Mesenchymal stem cell (in vitro differentiated cells and primary cell): ENCODE measurements at regions not wholly inside any gene's neighbourhood (a gene's known extent, or its start where the extent isn't known, plus 50 kb on each side); places are given as distances from the start of the nearest gene placed in this dataset.

ENCODE experiments used
- DNase-seq: peaks from one replicate; pipeline ENCODE4 v3.0.0-alpha.2; 2013
- H2AFZ ChIP-seq: one replicate; pipeline ENCODE4 v1.6.1; 2013; ENCODE audit warnings: low read depth, mild to moderate bottlenecking, control low read depth, inconsistent platforms, low read length, moderate library complexity
- H2AK5ac ChIP-seq: 2 replicates; pipeline ENCODE4 v1.6.1; 2013; ENCODE audit warnings: low read length, moderate library complexity, mild to moderate bottlenecking, inconsistent platforms; ENCODE audit not compliant: severe bottlenecking
- H2BK120ac ChIP-seq: one replicate; pipeline ENCODE4 v1.6.1; 2013; ENCODE audit warnings: low read depth, mild to moderate bottlenecking, inconsistent platforms, low read length, moderate library complexity
- H2BK12ac ChIP-seq, 2 experiments: one replicate each; pipeline ENCODE4 v1.6.1; 2013; ENCODE audit warnings: inconsistent platforms in 2 of 2, low read length in 2 of 2, mild to moderate bottlenecking in 2 of 2, moderate library complexity in 2 of 2, control low read depth in 1 of 2
- H2BK15ac ChIP-seq: one replicate; pipeline ENCODE4 v1.6.1; 2013; ENCODE audit warnings: mild to moderate bottlenecking, low read depth, inconsistent platforms; ENCODE audit not compliant: poor library complexity, severe bottlenecking
- H2BK5ac ChIP-seq: 2 replicates; pipeline ENCODE4 v1.6.1; 2013; ENCODE audit warnings: low read depth, mild to moderate bottlenecking, low read length, control low read depth, inconsistent platforms; ENCODE audit not compliant: poor library complexity, severe bottlenecking
- H3K14ac ChIP-seq, 2 experiments: one replicate each; pipeline ENCODE4 v1.6.1; 2013; ENCODE audit warnings: inconsistent platforms in 2 of 2, low read length in 2 of 2, control low read depth in 1 of 2, mild to moderate bottlenecking in 1 of 2, moderate library complexity in 1 of 2
- H3K18ac ChIP-seq, 2 experiments: one replicate each; pipeline ENCODE4 v1.6.1; 2013; ENCODE audit warnings: inconsistent platforms in 2 of 2, low read length in 2 of 2, control low read depth in 1 of 2, low read depth in 1 of 2, mild to moderate bottlenecking in 1 of 2
- H3K23ac ChIP-seq, 2 experiments: one replicate each; pipeline ENCODE4 v1.6.1; 2013; ENCODE audit warnings: inconsistent platforms in 2 of 2, low read length in 2 of 2, mild to moderate bottlenecking in 2 of 2, moderate library complexity in 2 of 2, control low read depth in 1 of 2
- H3K27ac ChIP-seq: 2 replicates; pipeline ENCODE4 v1.5.1; 2013; ENCODE audit warnings: mild to moderate bottlenecking, moderate library complexity, low read length, control low read depth, inconsistent platforms; ENCODE audit not compliant: poor library complexity, severe bottlenecking
- H3K27me3 ChIP-seq, 2 experiments: 2 replicates each; pipeline versions ENCODE4 v1.6.1 to v1.7.0; 2013; ENCODE audit warnings: low read length in 2 of 2, mild to moderate bottlenecking in 2 of 2, moderate library complexity in 2 of 2, control low read depth in 1 of 2, inconsistent platforms in 1 of 2; ENCODE audit not compliant: control insufficient read depth in 1 of 2, insufficient read depth in 1 of 2
- H3K36me3 ChIP-seq, 2 experiments: 2 replicates each; pipeline versions ENCODE4 v1.6.1 to v1.7.0; 2013; ENCODE audit warnings: low read length in 2 of 2, control low read depth in 1 of 2, inconsistent platforms in 1 of 2, low read depth in 1 of 2, mild to moderate bottlenecking in 1 of 2; ENCODE audit not compliant: insufficient read depth in 2 of 2, control insufficient read depth in 1 of 2
- H3K4ac ChIP-seq, 2 experiments: one replicate each; pipeline ENCODE4 v1.6.1; 2013; ENCODE audit warnings: inconsistent platforms in 2 of 2, low read length in 2 of 2, mild to moderate bottlenecking in 2 of 2, moderate library complexity in 2 of 2, control low read depth in 1 of 2, low read depth in 1 of 2
- H3K4me1 ChIP-seq: 2 replicates; pipeline ENCODE4 v1.6.1; 2013; ENCODE audit warnings: low read depth, low read length, control low read depth; ENCODE audit not compliant: control insufficient read depth, insufficient read depth
- H3K4me2 ChIP-seq: 2 replicates; pipeline ENCODE4 v1.6.1; 2013; ENCODE audit warnings: low read length, mild to moderate bottlenecking, inconsistent platforms; ENCODE audit not compliant: poor library complexity, severe bottlenecking
- H3K4me3 ChIP-seq, 2 experiments: 2 replicates each; pipeline versions ENCODE4 v1.5.1 to v1.7.0; 2013; ENCODE audit warnings: low read length in 2 of 2, mild to moderate bottlenecking in 2 of 2, control low read depth in 1 of 2, low read depth in 1 of 2; ENCODE audit not compliant: insufficient read depth in 1 of 2
- H3K79me1 ChIP-seq: replicated peaks from 2 replicates; pipeline ENCODE4 v1.6.1; 2013; ENCODE audit warnings: mild to moderate bottlenecking, control low read depth, low read length, inconsistent platforms; ENCODE audit not compliant: poor library complexity, severe bottlenecking
- H3K9ac ChIP-seq: 2 replicates; pipeline ENCODE4 v1.7.0; 2013; ENCODE audit warnings: mild to moderate bottlenecking, low read length, moderate library complexity
- H3K9me3 ChIP-seq: 2 replicates; pipeline ENCODE4 v1.7.0; 2013; ENCODE audit warnings: mild to moderate bottlenecking, low read length; ENCODE audit not compliant: control insufficient read depth
- H4K8ac ChIP-seq: one replicate; pipeline ENCODE4 v1.6.1; 2013; ENCODE audit warnings: inconsistent platforms, mild to moderate bottlenecking, low read length, moderate library complexity
- H4K91ac ChIP-seq: one replicate; pipeline ENCODE4 v1.6.1; 2013; ENCODE audit warnings: mild to moderate bottlenecking, low read length, inconsistent platforms
- WGBS: methylation state at CpG from one replicate; pipeline ENCODE4 v1.1.7; 2013; ENCODE audit warnings: mixed read lengths; 5-methylcytosine and 5-hydroxymethylcytosine counted together

- Histone ChIP-seq H3K18ac (no peak overlapping the region), H2AK5ac (no peak overlapping the region), H2BK5ac (no peak overlapping the region), H3K4me3 (no peak overlapping the region), H4K91ac (no peak overlapping the region), H3K36me3 (no peaks in the 10 kb centered on the region), H3K27ac (no peak overlapping the region), H3K27me3 (no peaks in the 10 kb centered on the region), H2BK120ac (no peak overlapping the region), H3K14ac (no peak overlapping the region), H3K4me1 (no peaks in the 10 kb centered on the region), H2BK15ac (no peak overlapping the region), H3K4ac (no peak overlapping the region), H3K9ac (no peak overlapping the region), H3K23ac (no peak overlapping the region), H2BK12ac (no peak overlapping the region), H4K8ac (no peak overlapping the region), H3K4me2 (no peak overlapping the region), H2AFZ (no peak overlapping the region), H3K9me3 (no peaks in the 10 kb centered on the region), H3K79me1 (no peaks in the 10 kb centered on the region)
- 20% methylated on average over 1 of the region's 1 CpG for WGBS
- no peak for DNase-seq
Observed at GRCh38 chr13:74969419-74969818, 512.5 kb downstream of the TBC1D4 start.

GRCh38 chr13:74966814-74967424, 515.0 kb downstream of the TBC1D4 start:
- 45% methylated on average over 4 of the region's 5 CpGs for WGBS
- Histone ChIP-seq H4K8ac (no peak overlapping the region), H3K9ac (no peak overlapping the region), H3K4me2 (no peak overlapping the region), H2AFZ (no peak overlapping the region), H3K18ac (no peak overlapping the region), H3K27ac (no peak overlapping the region), H4K91ac (no peak overlapping the region), H2BK12ac (no peak overlapping the region), H2AK5ac (no peak overlapping the region), H3K79me1 (no peaks in the 10 kb centered on the region), H3K9me3 (no peaks in the 10 kb centered on the region), H3K4me1 (no peaks in the 10 kb centered on the region), H3K27me3 (no peaks in the 10 kb centered on the region), H3K36me3 (no peaks in the 10 kb centered on the region), H3K4me3 (no peak overlapping the region), H3K23ac (no peak overlapping the region), H2BK15ac (no peak overlapping the region), H2BK5ac (no peak overlapping the region), H3K4ac (no peak overlapping the region), H3K14ac (no peak overlapping the region), H2BK120ac (no peak overlapping the region)
- peak; percentile 49 for DNase-seq

- no peak overlapping the region for H2AK5ac ChIP-seq
- H4K91ac ChIP-seq: no peak overlapping the region
- H3K4me1 ChIP-seq: no peaks in the 10 kb centered on the region
- H3K36me3 ChIP-seq: no peaks in the 10 kb centered on the region
- no peak overlapping the region for H3K27ac ChIP-seq
- no peak overlapping the region for H2BK15ac ChIP-seq
- no peaks in the 10 kb centered on the region for H3K27me3 ChIP-seq
- no peak overlapping the region for H3K9ac ChIP-seq
- H2AFZ ChIP-seq: no peak overlapping the region
- H2BK5ac ChIP-seq: no peak overlapping the region
- no CpG with 5 or more reads among the region's 4 CpGs for WGBS
- H3K4me2 ChIP-seq: no peak overlapping the region
- no peak overlapping the region for H3K4me3 ChIP-seq
- H2BK120ac ChIP-seq: no peak overlapping the region
- H3K14ac ChIP-seq: no peak overlapping the region
- DNase-seq: no peak
- no peak overlapping the region for H3K23ac ChIP-seq
- no peak overlapping the region for H3K4ac ChIP-seq
- H2BK12ac ChIP-seq: no peak overlapping the region
- no peaks in the 10 kb centered on the region for H3K9me3 ChIP-seq
- no peak overlapping the region for H4K8ac ChIP-seq
- no peak overlapping the region for H3K18ac ChIP-seq
- no peaks in the 10 kb centered on the region for H3K79me1 ChIP-seq
Observed at GRCh38 chr13:74966275-74966674, 515.7 kb downstream of the TBC1D4 start.

GRCh38 chr13:74945637-74946036, 536.3 kb downstream of the TBC1D4 start:
- Histone ChIP-seq H3K14ac (no peak overlapping the region), H3K27ac (no peak overlapping the region), H2BK5ac (no peak overlapping the region), H3K4me1 (no peaks in the 10 kb centered on the region), H3K4me2 (no peak overlapping the region), H3K4me3 (no peak overlapping the region), H3K18ac (no peak overlapping the region), H3K79me1 (no peaks in the 10 kb centered on the region), H3K36me3 (no peaks in the 10 kb centered on the region), H3K27me3 (no peaks in the 10 kb centered on the region), H3K4ac (no peak overlapping the region), H2AFZ (no peak overlapping the region), H4K8ac (no peak overlapping the region), H4K91ac (no peak overlapping the region), H2BK120ac (no peak overlapping the region), H3K9ac (no peak overlapping the region), H3K9me3 (peaks cover 24% of the 10 kb centered on the region), H3K23ac (no peak overlapping the region), H2BK12ac (no peak overlapping the region), H2AK5ac (no peak overlapping the region), H2BK15ac (no peak overlapping the region)
- no CpG with 5 or more reads among the region's 2 CpGs for whole genome bisulfite sequencing
- no peak for DNase-seq
